ENCODE measurements at regions not wholly inside any gene's neighbourhood (a gene's known extent, or its start where the extent isn't known, plus 50 kb on each side); places are given as distances from the start of the nearest gene placed in this dataset.

- TF ChIP-seq, protein P1, sequence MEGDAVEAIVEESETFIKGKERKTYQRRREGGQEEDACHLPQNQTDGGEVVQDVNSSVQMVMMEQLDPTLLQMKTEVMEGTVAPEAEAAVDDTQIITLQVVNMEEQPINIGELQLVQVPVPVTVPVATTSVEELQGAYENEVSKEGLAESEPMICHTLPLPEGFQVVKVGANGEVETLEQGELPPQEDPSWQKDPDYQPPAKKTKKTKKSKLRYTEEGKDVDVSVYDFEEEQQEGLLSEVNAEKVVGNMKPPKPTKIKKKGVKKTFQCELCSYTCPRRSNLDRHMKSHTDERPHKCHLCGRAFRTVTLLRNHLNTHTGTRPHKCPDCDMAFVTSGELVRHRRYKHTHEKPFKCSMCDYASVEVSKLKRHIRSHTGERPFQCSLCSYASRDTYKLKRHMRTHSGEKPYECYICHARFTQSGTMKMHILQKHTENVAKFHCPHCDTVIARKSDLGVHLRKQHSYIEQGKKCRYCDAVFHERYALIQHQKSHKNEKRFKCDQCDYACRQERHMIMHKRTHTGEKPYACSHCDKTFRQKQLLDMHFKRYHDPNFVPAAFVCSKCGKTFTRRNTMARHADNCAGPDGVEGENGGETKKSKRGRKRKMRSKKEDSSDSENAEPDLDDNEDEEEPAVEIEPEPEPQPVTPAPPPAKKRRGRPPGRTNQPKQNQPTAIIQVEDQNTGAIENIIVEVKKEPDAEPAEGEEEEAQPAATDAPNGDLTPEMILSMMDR (IDR thresholded peaks at IDR 0.05) = no peak
- no peak for TF ChIP-seq POLR2A (IDR thresholded peaks at IDR 0.05)
Observed at GRCh38 chr3:31370380-31370666, 162.4 kb upstream of the STT3B start.
